WTC11 (cell line): ENCODE measurements at regions not wholly inside any gene's neighbourhood (a gene's known extent, or its start where the extent isn't known, plus 50 kb on each side); places are given as distances from the start of the nearest gene placed in this dataset.

Experiments used
- CREB1 ChIP-seq: sonication (generic); formaldehyde crosslinking; IDR thresholded peaks from 2 replicates; pipeline ENCODE4 v1.8.0; 2023; ENCODE audit warnings: mild to moderate bottlenecking, missing genetic modification reagents
- ETV6 ChIP-seq: sonication (generic); formaldehyde crosslinking; IDR thresholded peaks from 2 replicates; pipeline ENCODE4 v1.8.1; 2022; ENCODE audit warnings: mild to moderate bottlenecking, missing genetic modification reagents
- IRF2 ChIP-seq: sonication (generic); formaldehyde crosslinking; IDR thresholded peaks from 2 replicates; pipeline ENCODE4 v1.8.0; 2022; ENCODE audit warnings: low read depth, missing genetic modification reagents, borderline replicate concordance
- JUN ChIP-seq: sonication (generic); formaldehyde crosslinking; IDR thresholded peaks from 2 replicates; pipeline ENCODE4 v1.8.0; 2023; ENCODE audit warnings: mild to moderate bottlenecking, missing genetic modification reagents
- NFE2L1 ChIP-seq: sonication (generic); formaldehyde crosslinking; IDR thresholded peaks from 2 replicates; pipeline ENCODE4 v1.8.1; 2023; ENCODE audit warnings: missing genetic modification reagents
- NFYB ChIP-seq: sonication (generic); formaldehyde crosslinking; conservative IDR thresholded peaks from 2 replicates; pipeline ENCODE4 v1.8.0; 2022; ENCODE audit warnings: low read depth, missing genetic modification reagents
- ZNF532 ChIP-seq: fragments of 250-450 bp; sonication (Bioruptor Pico); IDR thresholded peaks from 2 replicates; pipeline ENCODE4 v1.9.0; 2021; ENCODE audit warnings: mild to moderate bottlenecking, borderline replicate concordance
- TF ChIP-seq, protein P1 (sequence below): sonication (generic); formaldehyde crosslinking; IDR thresholded peaks from 2 replicates; pipeline ENCODE4 v1.8.0; 2023; ENCODE audit warnings: missing genetic modification reagents, mild to moderate bottlenecking, borderline replicate concordance
- TF ChIP-seq, protein P2 (sequence below): fragments of 200-600 bp; IDR thresholded peaks from 2 replicates; pipeline ENCODE4 v1.8.0; 2022; ENCODE audit warnings: antibody characterized with exemption
- TF ChIP-seq, protein P3 (sequence below): sonication (generic); formaldehyde crosslinking; IDR thresholded peaks from 2 replicates; pipeline ENCODE4 v1.8.1; 2023; ENCODE audit warnings: mild to moderate bottlenecking, moderate library complexity, missing genetic modification reagents
- TF ChIP-seq, protein P4 (sequence below): sonication (generic); formaldehyde crosslinking; IDR thresholded peaks from 2 replicates; pipeline ENCODE4 v1.8.1; 2023; ENCODE audit warnings: mild to moderate bottlenecking, missing genetic modification reagents, moderate library complexity
- TF ChIP-seq, protein P5 (sequence below): sonication (generic); formaldehyde crosslinking; IDR thresholded peaks from 2 replicates; pipeline ENCODE4 v1.8.1; 2023; ENCODE audit warnings: mild to moderate bottlenecking, missing genetic modification reagents, moderate library complexity
- TF ChIP-seq, protein P6 (sequence below): sonication (generic); formaldehyde crosslinking; IDR thresholded peaks from 2 replicates; pipeline ENCODE4 v1.8.1; 2022; ENCODE audit warnings: low read depth, missing genetic modification reagents, borderline replicate concordance
- TF ChIP-seq, protein P7 (sequence below): sonication (generic); formaldehyde crosslinking; IDR thresholded peaks from 2 replicates; pipeline ENCODE4 v1.8.1; 2022; ENCODE audit warnings: low read depth, mild to moderate bottlenecking, moderate library complexity, missing genetic modification reagents, borderline replicate concordance

GRCh38 chr3:72137865-72138861 lies 353.2 kb upstream of the PROK2 start:
- TF ChIP-seq, protein P1, sequence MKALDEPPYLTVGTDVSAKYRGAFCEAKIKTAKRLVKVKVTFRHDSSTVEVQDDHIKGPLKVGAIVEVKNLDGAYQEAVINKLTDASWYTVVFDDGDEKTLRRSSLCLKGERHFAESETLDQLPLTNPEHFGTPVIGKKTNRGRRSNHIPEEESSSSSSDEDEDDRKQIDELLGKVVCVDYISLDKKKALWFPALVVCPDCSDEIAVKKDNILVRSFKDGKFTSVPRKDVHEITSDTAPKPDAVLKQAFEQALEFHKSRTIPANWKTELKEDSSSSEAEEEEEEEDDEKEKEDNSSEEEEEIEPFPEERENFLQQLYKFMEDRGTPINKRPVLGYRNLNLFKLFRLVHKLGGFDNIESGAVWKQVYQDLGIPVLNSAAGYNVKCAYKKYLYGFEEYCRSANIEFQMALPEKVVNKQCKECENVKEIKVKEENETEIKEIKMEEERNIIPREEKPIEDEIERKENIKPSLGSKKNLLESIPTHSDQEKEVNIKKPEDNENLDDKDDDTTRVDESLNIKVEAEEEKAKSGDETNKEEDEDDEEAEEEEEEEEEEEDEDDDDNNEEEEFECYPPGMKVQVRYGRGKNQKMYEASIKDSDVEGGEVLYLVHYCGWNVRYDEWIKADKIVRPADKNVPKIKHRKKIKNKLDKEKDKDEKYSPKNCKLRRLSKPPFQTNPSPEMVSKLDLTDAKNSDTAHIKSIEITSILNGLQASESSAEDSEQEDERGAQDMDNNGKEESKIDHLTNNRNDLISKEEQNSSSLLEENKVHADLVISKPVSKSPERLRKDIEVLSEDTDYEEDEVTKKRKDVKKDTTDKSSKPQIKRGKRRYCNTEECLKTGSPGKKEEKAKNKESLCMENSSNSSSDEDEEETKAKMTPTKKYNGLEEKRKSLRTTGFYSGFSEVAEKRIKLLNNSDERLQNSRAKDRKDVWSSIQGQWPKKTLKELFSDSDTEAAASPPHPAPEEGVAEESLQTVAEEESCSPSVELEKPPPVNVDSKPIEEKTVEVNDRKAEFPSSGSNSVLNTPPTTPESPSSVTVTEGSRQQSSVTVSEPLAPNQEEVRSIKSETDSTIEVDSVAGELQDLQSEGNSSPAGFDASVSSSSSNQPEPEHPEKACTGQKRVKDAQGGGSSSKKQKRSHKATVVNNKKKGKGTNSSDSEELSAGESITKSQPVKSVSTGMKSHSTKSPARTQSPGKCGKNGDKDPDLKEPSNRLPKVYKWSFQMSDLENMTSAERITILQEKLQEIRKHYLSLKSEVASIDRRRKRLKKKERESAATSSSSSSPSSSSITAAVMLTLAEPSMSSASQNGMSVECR (CRISPR knock-in tag), result no peak
- TF ChIP-seq, protein P2, sequence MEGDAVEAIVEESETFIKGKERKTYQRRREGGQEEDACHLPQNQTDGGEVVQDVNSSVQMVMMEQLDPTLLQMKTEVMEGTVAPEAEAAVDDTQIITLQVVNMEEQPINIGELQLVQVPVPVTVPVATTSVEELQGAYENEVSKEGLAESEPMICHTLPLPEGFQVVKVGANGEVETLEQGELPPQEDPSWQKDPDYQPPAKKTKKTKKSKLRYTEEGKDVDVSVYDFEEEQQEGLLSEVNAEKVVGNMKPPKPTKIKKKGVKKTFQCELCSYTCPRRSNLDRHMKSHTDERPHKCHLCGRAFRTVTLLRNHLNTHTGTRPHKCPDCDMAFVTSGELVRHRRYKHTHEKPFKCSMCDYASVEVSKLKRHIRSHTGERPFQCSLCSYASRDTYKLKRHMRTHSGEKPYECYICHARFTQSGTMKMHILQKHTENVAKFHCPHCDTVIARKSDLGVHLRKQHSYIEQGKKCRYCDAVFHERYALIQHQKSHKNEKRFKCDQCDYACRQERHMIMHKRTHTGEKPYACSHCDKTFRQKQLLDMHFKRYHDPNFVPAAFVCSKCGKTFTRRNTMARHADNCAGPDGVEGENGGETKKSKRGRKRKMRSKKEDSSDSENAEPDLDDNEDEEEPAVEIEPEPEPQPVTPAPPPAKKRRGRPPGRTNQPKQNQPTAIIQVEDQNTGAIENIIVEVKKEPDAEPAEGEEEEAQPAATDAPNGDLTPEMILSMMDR, result no peak
- TF ChIP-seq ETV6 (CRISPR knock-in tag) (no peak), NFYB (no peak), JUN (CRISPR knock-in tag) (no peak), IRF2 (CRISPR knock-in tag) (no peak), CREB1 (CRISPR knock-in tag) (no peak), NFE2L1 (CRISPR knock-in tag) (no peak), ZNF532 (CRISPR knock-in tag) (no peak)
- TF ChIP-seq, protein P3, sequence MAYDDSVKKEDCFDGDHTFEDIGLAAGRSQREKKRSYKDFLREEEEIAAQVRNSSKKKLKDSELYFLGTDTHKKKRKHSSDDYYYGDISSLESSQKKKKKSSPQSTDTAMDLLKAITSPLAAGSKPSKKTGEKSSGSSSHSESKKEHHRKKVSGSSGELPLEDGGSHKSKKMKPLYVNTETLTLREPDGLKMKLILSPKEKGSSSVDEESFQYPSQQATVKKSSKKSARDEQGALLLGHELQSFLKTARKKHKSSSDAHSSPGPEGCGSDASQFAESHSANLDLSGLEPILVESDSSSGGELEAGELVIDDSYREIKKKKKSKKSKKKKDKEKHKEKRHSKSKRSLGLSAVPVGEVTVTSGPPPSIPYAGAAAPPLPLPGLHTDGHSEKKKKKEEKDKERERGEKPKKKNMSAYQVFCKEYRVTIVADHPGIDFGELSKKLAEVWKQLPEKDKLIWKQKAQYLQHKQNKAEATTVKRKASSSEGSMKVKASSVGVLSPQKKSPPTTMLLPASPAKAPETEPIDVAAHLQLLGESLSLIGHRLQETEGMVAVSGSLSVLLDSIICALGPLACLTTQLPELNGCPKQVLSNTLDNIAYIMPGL, result no peak
- TF ChIP-seq, protein P4, sequence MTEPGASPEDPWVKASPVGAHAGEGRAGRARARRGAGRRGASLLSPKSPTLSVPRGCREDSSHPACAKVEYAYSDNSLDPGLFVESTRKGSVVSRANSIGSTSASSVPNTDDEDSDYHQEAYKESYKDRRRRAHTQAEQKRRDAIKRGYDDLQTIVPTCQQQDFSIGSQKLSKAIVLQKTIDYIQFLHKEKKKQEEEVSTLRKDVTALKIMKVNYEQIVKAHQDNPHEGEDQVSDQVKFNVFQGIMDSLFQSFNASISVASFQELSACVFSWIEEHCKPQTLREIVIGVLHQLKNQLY, result no peak
- TF ChIP-seq, protein P5, sequence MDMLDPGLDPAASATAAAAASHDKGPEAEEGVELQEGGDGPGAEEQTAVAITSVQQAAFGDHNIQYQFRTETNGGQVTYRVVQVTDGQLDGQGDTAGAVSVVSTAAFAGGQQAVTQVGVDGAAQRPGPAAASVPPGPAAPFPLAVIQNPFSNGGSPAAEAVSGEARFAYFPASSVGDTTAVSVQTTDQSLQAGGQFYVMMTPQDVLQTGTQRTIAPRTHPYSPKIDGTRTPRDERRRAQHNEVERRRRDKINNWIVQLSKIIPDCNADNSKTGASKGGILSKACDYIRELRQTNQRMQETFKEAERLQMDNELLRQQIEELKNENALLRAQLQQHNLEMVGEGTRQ (CRISPR knock-in tag), result no peak
- TF ChIP-seq, protein P6, sequence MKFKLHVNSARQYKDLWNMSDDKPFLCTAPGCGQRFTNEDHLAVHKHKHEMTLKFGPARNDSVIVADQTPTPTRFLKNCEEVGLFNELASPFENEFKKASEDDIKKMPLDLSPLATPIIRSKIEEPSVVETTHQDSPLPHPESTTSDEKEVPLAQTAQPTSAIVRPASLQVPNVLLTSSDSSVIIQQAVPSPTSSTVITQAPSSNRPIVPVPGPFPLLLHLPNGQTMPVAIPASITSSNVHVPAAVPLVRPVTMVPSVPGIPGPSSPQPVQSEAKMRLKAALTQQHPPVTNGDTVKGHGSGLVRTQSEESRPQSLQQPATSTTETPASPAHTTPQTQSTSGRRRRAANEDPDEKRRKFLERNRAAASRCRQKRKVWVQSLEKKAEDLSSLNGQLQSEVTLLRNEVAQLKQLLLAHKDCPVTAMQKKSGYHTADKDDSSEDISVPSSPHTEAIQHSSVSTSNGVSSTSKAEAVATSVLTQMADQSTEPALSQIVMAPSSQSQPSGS (CRISPR knock-in tag), result no peak
- TF ChIP-seq, protein P7, sequence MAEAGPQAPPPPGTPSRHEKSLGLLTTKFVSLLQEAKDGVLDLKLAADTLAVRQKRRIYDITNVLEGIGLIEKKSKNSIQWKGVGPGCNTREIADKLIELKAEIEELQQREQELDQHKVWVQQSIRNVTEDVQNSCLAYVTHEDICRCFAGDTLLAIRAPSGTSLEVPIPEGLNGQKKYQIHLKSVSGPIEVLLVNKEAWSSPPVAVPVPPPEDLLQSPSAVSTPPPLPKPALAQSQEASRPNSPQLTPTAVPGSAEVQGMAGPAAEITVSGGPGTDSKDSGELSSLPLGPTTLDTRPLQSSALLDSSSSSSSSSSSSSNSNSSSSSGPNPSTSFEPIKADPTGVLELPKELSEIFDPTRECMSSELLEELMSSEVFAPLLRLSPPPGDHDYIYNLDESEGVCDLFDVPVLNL, result no peak
